ENCODE measurements at regions not wholly inside any gene's neighbourhood (a gene's known extent, or its start where the extent isn't known, plus 50 kb on each side); places are given as distances from the start of the nearest gene placed in this dataset.
A peak's percentile ranks its signal among the peaks of the same experiment; 100 is the strongest.

- Histone ChIP-seq H2BK120ac (ENCODE audit: low read depth, low read length) (0 out of 2 replicates have a peak overlapping the region, but pooled peaks have one; percentile 12), H2BK20ac (ENCODE audit: low read depth, low read length) (no peak overlapping the region), H3K56ac (ENCODE audit: extremely low read depth, insufficient read depth, low read length) (0 out of 2 replicates have a peak overlapping the region, but pooled peaks have one; percentile 21), H3K4me1 (ENCODE audit: control insufficient read depth, insufficient read depth, low read length) (peaks cover 3% of the 10 kb centered on the region; the same call in 1 of the 2 replicates), H2AK9ac (replicated peaks; ENCODE audit: low read depth, low read length, poor library complexity) (peak overlapping the region; percentile 23), H3K9ac (ENCODE audit: low read depth, low read length) (no peak overlapping the region), H3K9me3 (ENCODE audit: control insufficient read depth, insufficient read depth, low read length) (no peaks in the 10 kb centered on the region), H3K14ac (replicated peaks; ENCODE audit: low read depth, low read length) (no peak overlapping the region), H2BK5ac (ENCODE audit: low read depth, low read length, poor library complexity, severe bottlenecking) (no peak overlapping the region), H3K23ac (ENCODE audit: low read depth, low read length) (no peak overlapping the region), H3K4me2 (ENCODE audit: low read depth, low read length) (no peak overlapping the region), H4K91ac (ENCODE audit: insufficient read depth, low read depth, low read length) (no peak overlapping the region), H2AFZ (replicated peaks; ENCODE audit: low read length, poor library complexity) (peak overlapping the region; percentile 53), H2AK5ac (ENCODE audit: low read depth, low read length) (no peak overlapping the region), H3K4me3 (ENCODE audit: insufficient read depth, low read depth, low read length) (no peak overlapping the region), H4K8ac (ENCODE audit: low read depth in 2 of 2, low read length in 2 of 2) (no peak overlapping the region), H4K20me1 (ENCODE audit: insufficient read depth, low read length) (no peaks in the 10 kb centered on the region), H3K27me3 (ENCODE audit: control insufficient read depth, insufficient read depth, low read length) (no peaks in the 10 kb centered on the region), H4K5ac (ENCODE audit: low read depth, low read length) (no peak overlapping the region), H2BK15ac (ENCODE audit: low read depth, low read length) (no peak overlapping the region), H3K36me3 (ENCODE audit: control insufficient read depth, insufficient read depth, low read length) (no peaks in the 10 kb centered on the region), H3K18ac (ENCODE audit: low read depth, low read length) (no peak overlapping the region; the same call in 1 of the 2 replicates), H3K9me1 (ENCODE audit: insufficient read depth, low read length) (no peaks in the 10 kb centered on the region), H3K4ac (ENCODE audit: low read depth, low read length) (no peak overlapping the region), H3K27ac (ENCODE audit: insufficient read depth, low read length) (no peak overlapping the region), H3K79me1 (ENCODE audit: low read depth in 1 of 2, low read length in 2 of 2) (no peaks in the 10 kb centered on the region)
- POLR2A ChIA-PET (ENCODE audit: unreplicated experiment): no interaction called here
- peak; percentile 56 for ATAC-seq (ENCODE audit: low read depth)
- no CpG with 5 or more reads among the region's 1 CpG for WGBS, 2 experiments (ENCODE audit: extremely low coverage in 2 of 2, insufficient read length in 1 of 2)
- CTCF ChIA-PET: interaction anchor here (0.7 kb wide), 1 partner anchor 8 kb away, joined by 3 read pairs; no protein-coding TSS in a partner anchor
- peak; percentile 72 for TF ChIP-seq NFE2L2 (IDR thresholded peaks at IDR 0.05; ENCODE audit: low read depth, low read length)
- no peak for TF ChIP-seq FOS (IDR thresholded peaks at IDR 0.05; ENCODE audit: low read depth, low read length)
- TF ChIP-seq MAFK (IDR thresholded peaks at IDR 0.05; ENCODE audit: low read depth, low read length): peak; percentile 70; the same call in 1 of the 2 replicates
- TF ChIP-seq CHD1 (IDR thresholded peaks at IDR 0.05; ENCODE audit: low read depth, low read length): no peak
- in situ Hi-C loops (cut with MboI; ENCODE audit: low sequenced_read_pairs): no loop called here
- no TSS peak for BruUV-seq (replicated peaks)
- peak; percentile 95 for DNase-seq
- dilution Hi-C loops (cut with HindIII; ENCODE audit: low sequenced_read_pairs, unreplicated experiment): no loop called here
- intact Hi-C loops (cut with micrococcal nuclease): no loop called here
These were observed 365.8 kb upstream of the TENM3 start for GRCh38 chr4:181877329-181877848.

Data from IMR-90 (cell line).